Endothelial cell (in vitro differentiated cells): ENCODE measurements at regions not wholly inside any gene's neighbourhood (a gene's known extent, or its start where the extent isn't known, plus 50 kb on each side); places are given as distances from the start of the nearest gene placed in this dataset.

Source experiments
- DNase-seq: peaks from one replicate; pipeline ENCODE4 v3.0.0; 2021; ENCODE audit warnings: low spot score
- H3K27ac Mint-ChIP-seq: one replicate; pipeline ENCODE4 v1.8.0; 2021; ENCODE audit warnings: mixed read lengths, inconsistent platforms; ENCODE audit not compliant: unreplicated experiment
- H3K27me3 Mint-ChIP-seq: one replicate; pipeline ENCODE4 v1.8.0; 2021; ENCODE audit warnings: mild to moderate bottlenecking, moderate library complexity, mixed read lengths, inconsistent platforms; ENCODE audit not compliant: unreplicated experiment
- H3K36me3 Mint-ChIP-seq: one replicate; pipeline ENCODE4 v1.8.0; 2021; ENCODE audit warnings: mild to moderate bottlenecking, low read depth, mixed read lengths, inconsistent platforms; ENCODE audit not compliant: unreplicated experiment
- H3K4me1 Mint-ChIP-seq: one replicate; pipeline ENCODE4 v1.8.0; 2021; ENCODE audit warnings: mild to moderate bottlenecking, mixed read lengths, inconsistent platforms; ENCODE audit not compliant: unreplicated experiment
- H3K4me3 Mint-ChIP-seq: one replicate; pipeline ENCODE4 v1.8.0; 2021; ENCODE audit warnings: mild to moderate bottlenecking, mixed read lengths, inconsistent platforms; ENCODE audit not compliant: unreplicated experiment
- H3K9me3 Mint-ChIP-seq: one replicate; pipeline ENCODE4 v1.8.0; 2021; ENCODE audit warnings: mixed read lengths, inconsistent platforms; ENCODE audit not compliant: unreplicated experiment
- TF ChIP-seq, protein P1 (sequence below): fragments of 200-600 bp; sonication (generic); IDR thresholded peaks from one replicate; pipeline ENCODE4 v1.5.0; 2021; ENCODE audit warnings: antibody characterized with exemption; ENCODE audit not compliant: unreplicated experiment

DNA sequence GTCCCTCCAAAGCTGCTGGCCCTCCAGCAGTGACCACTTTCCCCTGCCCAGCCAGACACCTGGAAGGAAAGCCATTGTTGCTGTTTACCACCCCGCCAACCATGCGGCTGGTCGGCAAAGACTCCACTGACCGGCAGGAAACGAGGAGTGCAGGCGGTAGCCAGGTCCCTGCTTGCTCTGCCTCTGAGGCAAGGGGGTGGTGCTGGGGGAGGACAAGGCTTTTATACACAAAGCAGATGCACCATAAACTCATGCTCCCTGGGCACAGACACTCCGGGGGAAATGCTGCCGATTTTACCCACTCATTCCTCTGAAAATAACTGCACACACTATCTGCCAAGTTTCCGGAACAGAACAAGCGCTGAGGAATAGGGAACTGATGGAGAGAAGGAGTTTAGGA lies 62.8 kb upstream of the GRIN2A start:
- Mint-ChIP-seq H3K27me3 (no peaks in the 10 kb centered on the region), H3K9me3 (no peaks in the 10 kb centered on the region), H3K36me3 (no peaks in the 10 kb centered on the region), H3K27ac (no peak overlapping the region), H3K4me1 (no peaks in the 10 kb centered on the region), H3K4me3 (no peak overlapping the region)
- no peak for DNase-seq
- TF ChIP-seq, protein P1, sequence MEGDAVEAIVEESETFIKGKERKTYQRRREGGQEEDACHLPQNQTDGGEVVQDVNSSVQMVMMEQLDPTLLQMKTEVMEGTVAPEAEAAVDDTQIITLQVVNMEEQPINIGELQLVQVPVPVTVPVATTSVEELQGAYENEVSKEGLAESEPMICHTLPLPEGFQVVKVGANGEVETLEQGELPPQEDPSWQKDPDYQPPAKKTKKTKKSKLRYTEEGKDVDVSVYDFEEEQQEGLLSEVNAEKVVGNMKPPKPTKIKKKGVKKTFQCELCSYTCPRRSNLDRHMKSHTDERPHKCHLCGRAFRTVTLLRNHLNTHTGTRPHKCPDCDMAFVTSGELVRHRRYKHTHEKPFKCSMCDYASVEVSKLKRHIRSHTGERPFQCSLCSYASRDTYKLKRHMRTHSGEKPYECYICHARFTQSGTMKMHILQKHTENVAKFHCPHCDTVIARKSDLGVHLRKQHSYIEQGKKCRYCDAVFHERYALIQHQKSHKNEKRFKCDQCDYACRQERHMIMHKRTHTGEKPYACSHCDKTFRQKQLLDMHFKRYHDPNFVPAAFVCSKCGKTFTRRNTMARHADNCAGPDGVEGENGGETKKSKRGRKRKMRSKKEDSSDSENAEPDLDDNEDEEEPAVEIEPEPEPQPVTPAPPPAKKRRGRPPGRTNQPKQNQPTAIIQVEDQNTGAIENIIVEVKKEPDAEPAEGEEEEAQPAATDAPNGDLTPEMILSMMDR = no peak

DNA sequence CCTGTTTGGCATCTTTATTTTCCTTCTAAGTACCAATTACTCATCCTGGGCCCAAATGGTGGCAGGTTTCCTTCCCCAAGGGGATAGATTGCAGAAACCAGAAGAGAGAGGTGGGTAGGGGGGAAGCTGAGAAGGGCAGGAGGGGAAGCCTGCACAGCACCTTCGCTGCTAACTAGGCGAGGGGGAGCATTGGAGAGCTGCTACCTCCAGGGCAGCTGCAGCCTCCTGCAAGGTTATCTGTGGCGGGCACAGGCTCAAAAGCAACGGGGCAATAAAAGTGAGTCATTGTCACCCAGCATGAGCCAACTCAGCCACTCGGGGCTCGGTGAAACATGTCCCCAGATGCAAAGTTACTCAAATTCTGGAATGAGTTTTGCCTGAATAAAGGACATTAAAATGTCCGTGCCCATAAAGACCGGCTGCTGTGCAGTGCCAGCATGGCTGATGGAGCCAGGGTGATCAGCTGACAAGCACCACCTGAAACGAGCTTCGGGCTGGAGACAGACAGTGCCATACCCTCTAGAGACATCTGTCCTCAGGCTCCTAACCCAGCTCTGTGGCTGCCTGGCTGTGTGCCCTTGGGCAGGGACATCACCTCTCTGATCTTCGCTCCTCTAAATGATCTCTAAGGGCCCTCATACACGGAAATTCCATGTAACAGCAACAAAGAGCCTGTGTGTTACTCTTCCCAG lies 68.1 kb upstream of the GRIN2A start:
- Mint-ChIP-seq H3K4me3 (no peak overlapping the region), H3K36me3 (no peaks in the 10 kb centered on the region), H3K4me1 (no peaks in the 10 kb centered on the region), H3K27me3 (no peaks in the 10 kb centered on the region), H3K9me3 (no peaks in the 10 kb centered on the region), H3K27ac (no peak overlapping the region)
- DNase-seq = no peak
- TF ChIP-seq, protein P1 = no peak

DNA sequence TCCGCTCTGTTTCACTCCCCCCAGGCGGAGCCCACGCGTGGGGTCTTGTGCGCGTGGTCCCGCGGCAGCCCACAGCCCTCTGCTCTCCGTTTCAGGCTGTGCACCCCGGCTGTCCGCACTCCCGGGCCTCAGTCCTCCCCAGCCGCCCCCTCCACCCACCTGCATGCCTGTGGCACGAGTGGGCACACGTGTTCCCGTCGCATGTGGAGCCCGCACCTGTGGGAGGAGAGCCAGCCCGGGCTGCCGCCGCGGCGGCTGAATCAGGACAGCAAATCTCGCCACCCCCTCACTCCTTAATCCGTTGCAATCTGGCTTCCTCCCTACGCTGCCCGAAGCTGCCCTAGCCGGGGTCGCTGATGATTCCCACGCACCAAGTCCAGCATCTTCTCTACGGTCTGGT lies 69.9 kb upstream of the GRIN2A start:
- H3K27me3 Mint-ChIP-seq = peaks cover 1% of the 10 kb centered on the region
- no peak overlapping the region for H3K4me3 Mint-ChIP-seq
- no peak for DNase-seq
- peaks cover 4% of the 10 kb centered on the region for H3K4me1 Mint-ChIP-seq
- no peaks in the 10 kb centered on the region for H3K36me3 Mint-ChIP-seq
- H3K9me3 Mint-ChIP-seq = no peaks in the 10 kb centered on the region
- TF ChIP-seq, protein P1 = no peak
- no peak overlapping the region for H3K27ac Mint-ChIP-seq

DNA sequence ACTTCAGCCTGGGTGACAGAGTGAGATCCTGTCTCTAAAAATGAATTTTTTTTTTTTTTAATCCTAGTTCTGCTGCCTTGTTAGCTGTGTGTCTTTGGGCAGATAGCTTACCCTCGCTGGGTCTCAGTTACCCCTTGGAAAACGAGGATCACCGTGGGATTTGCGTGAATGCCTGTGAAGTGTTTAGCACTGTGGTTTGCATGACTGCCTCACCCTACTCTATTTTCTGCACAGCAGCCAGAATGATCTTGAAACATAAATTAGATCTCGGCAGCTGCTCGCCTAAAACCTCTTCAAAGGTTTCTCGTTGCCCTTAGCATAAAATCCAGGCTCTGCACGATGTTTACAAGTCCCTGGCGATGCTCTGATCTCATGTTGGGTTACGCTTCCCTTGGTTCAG lies 71.2 kb upstream of the GRIN2A start:
- no peaks in the 10 kb centered on the region for H3K36me3 Mint-ChIP-seq
- no peaks in the 10 kb centered on the region for H3K9me3 Mint-ChIP-seq
- H3K4me3 Mint-ChIP-seq = no peak overlapping the region
- peaks cover 1% of the 10 kb centered on the region for H3K27me3 Mint-ChIP-seq
- no peak for DNase-seq
- H3K27ac Mint-ChIP-seq = no peak overlapping the region
- TF ChIP-seq, protein P1 = no peak
- H3K4me1 Mint-ChIP-seq = peaks cover 4% of the 10 kb centered on the region

DNA sequence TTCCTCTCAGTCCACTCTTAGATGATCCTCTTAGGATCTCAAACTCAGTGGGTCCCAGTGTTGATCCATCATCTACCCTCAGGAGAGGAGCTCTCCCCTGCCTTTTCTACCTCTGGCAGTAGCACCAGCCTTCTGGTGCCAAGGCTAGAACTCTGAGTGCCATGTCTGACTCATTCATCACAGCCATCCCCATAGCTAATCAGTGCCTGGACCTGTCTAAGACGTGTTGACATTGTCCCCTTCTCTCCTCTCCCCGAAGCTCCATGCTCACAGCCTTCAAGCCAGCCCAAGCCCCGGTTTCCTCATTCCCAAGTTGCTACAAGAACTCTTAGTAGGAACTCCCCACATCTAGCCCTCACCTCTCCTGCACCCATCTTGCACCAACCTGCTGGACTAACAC lies 73.5 kb upstream of the GRIN2A start:
- Mint-ChIP-seq H3K4me3 (no peak overlapping the region), H3K4me1 (peaks cover 4% of the 10 kb centered on the region), H3K27ac (no peak overlapping the region), H3K27me3 (peaks cover 1% of the 10 kb centered on the region), H3K9me3 (no peaks in the 10 kb centered on the region), H3K36me3 (no peaks in the 10 kb centered on the region)
- DNase-seq = no peak
- TF ChIP-seq, protein P1 = no peak
